ENCODE measurements at regions not wholly inside any gene's neighbourhood (a gene's known extent, or its start where the extent isn't known, plus 50 kb on each side); places are given as distances from the start of the nearest gene placed in this dataset.

- no peak overlapping the region for H3K4me3 ChIP-seq (ENCODE audit: low read depth in 1 of 2, low read length in 2 of 2)
- ATAC-seq (ENCODE audit: insufficient read depth, low read depth) (no peak), DNase-seq (no peak)
- TF ChIP-seq EZH2 (IDR thresholded peaks at IDR 0.05; ENCODE audit: borderline replicate concordance, low read depth, low read length, severe bottlenecking) = no peak
- TF ChIP-seq CTCF (IDR thresholded peaks at IDR 0.05; ENCODE audit: borderline replicate concordance, extremely low read depth, low read length, poor library complexity, severe bottlenecking) = no peak
- no peaks in the 10 kb centered on the region for H3K4me1 ChIP-seq (ENCODE audit: insufficient read depth, low read length)
- no peaks in the 10 kb centered on the region for H3K36me3 ChIP-seq (ENCODE audit: insufficient read depth, low read length)
- H2AFZ ChIP-seq (ENCODE audit: low read depth, low read length) = no peak overlapping the region
- H3K27ac ChIP-seq (ENCODE audit: low read length) = no peak overlapping the region
- H3K9ac ChIP-seq (ENCODE audit: low read depth, low read length) = no peak overlapping the region
- H4K20me1 ChIP-seq (ENCODE audit: insufficient read depth, low read length) = no peaks in the 10 kb centered on the region
- no peak overlapping the region for H3K4me2 ChIP-seq (ENCODE audit: insufficient read depth, low read length)
- no peaks in the 10 kb centered on the region for H3K79me2 ChIP-seq (ENCODE audit: insufficient read depth, low read length)
- no peaks in the 10 kb centered on the region for H3K27me3 ChIP-seq (ENCODE audit: insufficient read depth, low read length, poor library complexity)
- H3K9me3 ChIP-seq (ENCODE audit: insufficient read depth, low read length, severe bottlenecking) = no peaks in the 10 kb centered on the region
These were observed 610.2 kb upstream of the CHRM3 start for GRCh38 chr1:238776126-238776525.

GRCh38 chr1:238772322-238772721 is 614.0 kb upstream of the CHRM3 start:
- Histone ChIP-seq H3K27ac (ENCODE audit: low read length) (no peak overlapping the region), H3K9me3 (ENCODE audit: insufficient read depth, low read length, severe bottlenecking) (no peaks in the 10 kb centered on the region), H3K79me2 (ENCODE audit: insufficient read depth, low read length) (no peaks in the 10 kb centered on the region), H3K36me3 (ENCODE audit: insufficient read depth, low read length) (no peaks in the 10 kb centered on the region), H4K20me1 (ENCODE audit: insufficient read depth, low read length) (no peaks in the 10 kb centered on the region), H3K4me2 (ENCODE audit: insufficient read depth, low read length) (no peak overlapping the region), H3K9ac (ENCODE audit: low read depth, low read length) (no peak overlapping the region), H2AFZ (ENCODE audit: low read depth, low read length) (no peak overlapping the region), H3K4me1 (ENCODE audit: insufficient read depth, low read length) (no peaks in the 10 kb centered on the region), H3K4me3 (ENCODE audit: low read depth in 1 of 2, low read length in 2 of 2) (no peak overlapping the region), H3K27me3 (ENCODE audit: insufficient read depth, low read length, poor library complexity) (no peaks in the 10 kb centered on the region)
- DNase-seq (no peak), ATAC-seq (ENCODE audit: insufficient read depth, low read depth) (no peak)
- TF ChIP-seq EZH2 (IDR thresholded peaks at IDR 0.05; ENCODE audit: borderline replicate concordance, low read depth, low read length, severe bottlenecking) = no peak
- no peak for TF ChIP-seq CTCF (IDR thresholded peaks at IDR 0.05; ENCODE audit: borderline replicate concordance, extremely low read depth, low read length, poor library complexity, severe bottlenecking)

GRCh38 chr1:238767321-238767720 is 619.0 kb upstream of the CHRM3 start:
- TF ChIP-seq CTCF (IDR thresholded peaks at IDR 0.05; ENCODE audit: borderline replicate concordance, extremely low read depth, low read length, poor library complexity, severe bottlenecking) = no peak
- TF ChIP-seq EZH2 (IDR thresholded peaks at IDR 0.05; ENCODE audit: borderline replicate concordance, low read depth, low read length, severe bottlenecking) = no peak
- Histone ChIP-seq H3K4me3 (ENCODE audit: low read depth in 1 of 2, low read length in 2 of 2) (no peak overlapping the region), H3K9ac (ENCODE audit: low read depth, low read length) (no peak overlapping the region), H3K9me3 (ENCODE audit: insufficient read depth, low read length, severe bottlenecking) (peaks cover 17% of the 10 kb centered on the region), H3K27ac (ENCODE audit: low read length) (no peak overlapping the region), H3K4me1 (ENCODE audit: insufficient read depth, low read length) (no peaks in the 10 kb centered on the region), H4K20me1 (ENCODE audit: insufficient read depth, low read length) (no peaks in the 10 kb centered on the region), H3K27me3 (ENCODE audit: insufficient read depth, low read length, poor library complexity) (no peaks in the 10 kb centered on the region), H2AFZ (ENCODE audit: low read depth, low read length) (no peak overlapping the region), H3K36me3 (ENCODE audit: insufficient read depth, low read length) (no peaks in the 10 kb centered on the region), H3K79me2 (ENCODE audit: insufficient read depth, low read length) (no peaks in the 10 kb centered on the region), H3K4me2 (ENCODE audit: insufficient read depth, low read length) (no peak overlapping the region)
- no peak for DNase-seq
- no peak for ATAC-seq (ENCODE audit: insufficient read depth, low read depth)

GRCh38 chr1:238764779-238765178 is 621.6 kb upstream of the CHRM3 start:
- Histone ChIP-seq H2AFZ (ENCODE audit: low read depth, low read length) (no peak overlapping the region), H3K9ac (ENCODE audit: low read depth, low read length) (no peak overlapping the region), H3K79me2 (ENCODE audit: insufficient read depth, low read length) (no peaks in the 10 kb centered on the region), H3K4me1 (ENCODE audit: insufficient read depth, low read length) (no peaks in the 10 kb centered on the region), H3K4me3 (ENCODE audit: low read depth in 1 of 2, low read length in 2 of 2) (no peak overlapping the region), H3K36me3 (ENCODE audit: insufficient read depth, low read length) (no peaks in the 10 kb centered on the region), H3K4me2 (ENCODE audit: insufficient read depth, low read length) (no peak overlapping the region), H4K20me1 (ENCODE audit: insufficient read depth, low read length) (no peaks in the 10 kb centered on the region), H3K27me3 (ENCODE audit: insufficient read depth, low read length, poor library complexity) (no peaks in the 10 kb centered on the region), H3K9me3 (ENCODE audit: insufficient read depth, low read length, severe bottlenecking) (peaks cover 17% of the 10 kb centered on the region), H3K27ac (ENCODE audit: low read length) (no peak overlapping the region)
- DNase-seq (no peak), ATAC-seq (ENCODE audit: insufficient read depth, low read depth) (no peak)
- TF ChIP-seq EZH2 (IDR thresholded peaks at IDR 0.05; ENCODE audit: borderline replicate concordance, low read depth, low read length, severe bottlenecking) = no peak
- no peak for TF ChIP-seq CTCF (IDR thresholded peaks at IDR 0.05; ENCODE audit: borderline replicate concordance, extremely low read depth, low read length, poor library complexity, severe bottlenecking)

Data from DND-41 (cell line).